ENCODE measurements at regions not wholly inside any gene's neighbourhood (a gene's known extent, or its start where the extent isn't known, plus 50 kb on each side); places are given as distances from the start of the nearest gene placed in this dataset.
"Not testable (repeated sequence)": the region's sequence is repeated elsewhere in the genome, so short reads cannot be mapped to it uniquely, and the experiment has no call there.

- DNase-seq = no peak
These were observed 153.2 kb downstream of the CTTN start for GRCh38 chr11:70551351-70552166.

GRCh38 chr11:70552167-70553150, 154.1 kb downstream of the CTTN start:
- no peak for DNase-seq

- DNase-seq = no peak
These were observed 156.7 kb downstream of the CTTN start for GRCh38 chr11:70555078-70555477.

- no peak for DNase-seq
These were observed 158.8 kb downstream of the CTTN start for GRCh38 chr11:70556884-70557741.

GRCh38 chr11:70557742-70558485, 159.6 kb downstream of the CTTN start:
- no peak for DNase-seq

- DNase-seq = no peak
These were observed 160.4 kb downstream of the CTTN start for GRCh38 chr11:70558681-70559080.

GRCh38 chr11:70559516-70559915, 161.2 kb downstream of the CTTN start:
- DNase-seq = no peak

GRCh38 chr11:70560621-70561020, 162.3 kb downstream of the CTTN start:
- DNase-seq = not testable (repeated sequence)

DNA sequence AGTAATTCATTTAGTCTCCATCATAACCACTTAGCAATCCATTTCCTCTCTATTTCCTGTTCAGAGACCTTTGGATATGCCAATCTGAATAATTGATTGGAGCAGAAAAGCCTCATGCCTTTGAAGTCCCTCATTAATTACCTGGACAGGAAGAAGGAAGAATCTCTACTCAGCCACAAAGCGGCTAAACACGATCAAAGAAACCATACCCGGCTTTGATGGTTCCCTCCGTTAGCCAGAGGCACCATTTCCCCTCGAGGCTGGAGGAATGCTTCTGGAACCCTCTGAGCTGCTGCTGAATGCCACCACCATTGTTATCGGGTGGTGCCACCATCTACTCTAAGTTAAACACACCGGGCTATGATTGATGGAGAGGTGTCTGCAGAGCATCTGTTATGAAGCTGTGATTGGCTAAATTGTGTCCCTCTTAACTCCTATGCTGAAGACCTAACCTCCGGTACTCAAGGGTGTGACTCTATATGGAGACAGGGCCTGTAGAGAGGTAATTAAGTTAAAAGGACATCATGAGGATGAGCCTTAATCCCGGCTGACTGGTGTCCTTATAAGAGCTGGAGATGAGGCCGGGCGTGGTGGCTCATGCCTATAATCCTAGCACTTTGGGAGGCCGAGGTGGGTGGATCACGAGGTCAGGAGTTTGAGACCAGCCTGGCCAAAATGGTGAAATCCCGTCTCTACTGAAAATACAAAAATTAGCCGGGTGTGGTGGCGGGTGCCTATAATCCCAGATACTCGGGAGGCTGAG, 168.6 kb downstream of the CTTN start:
- no peak for DNase-seq

- no peak for DNase-seq
These were observed 169.3 kb downstream of the CTTN start for GRCh38 chr11:70567680-70568034.

DNA sequence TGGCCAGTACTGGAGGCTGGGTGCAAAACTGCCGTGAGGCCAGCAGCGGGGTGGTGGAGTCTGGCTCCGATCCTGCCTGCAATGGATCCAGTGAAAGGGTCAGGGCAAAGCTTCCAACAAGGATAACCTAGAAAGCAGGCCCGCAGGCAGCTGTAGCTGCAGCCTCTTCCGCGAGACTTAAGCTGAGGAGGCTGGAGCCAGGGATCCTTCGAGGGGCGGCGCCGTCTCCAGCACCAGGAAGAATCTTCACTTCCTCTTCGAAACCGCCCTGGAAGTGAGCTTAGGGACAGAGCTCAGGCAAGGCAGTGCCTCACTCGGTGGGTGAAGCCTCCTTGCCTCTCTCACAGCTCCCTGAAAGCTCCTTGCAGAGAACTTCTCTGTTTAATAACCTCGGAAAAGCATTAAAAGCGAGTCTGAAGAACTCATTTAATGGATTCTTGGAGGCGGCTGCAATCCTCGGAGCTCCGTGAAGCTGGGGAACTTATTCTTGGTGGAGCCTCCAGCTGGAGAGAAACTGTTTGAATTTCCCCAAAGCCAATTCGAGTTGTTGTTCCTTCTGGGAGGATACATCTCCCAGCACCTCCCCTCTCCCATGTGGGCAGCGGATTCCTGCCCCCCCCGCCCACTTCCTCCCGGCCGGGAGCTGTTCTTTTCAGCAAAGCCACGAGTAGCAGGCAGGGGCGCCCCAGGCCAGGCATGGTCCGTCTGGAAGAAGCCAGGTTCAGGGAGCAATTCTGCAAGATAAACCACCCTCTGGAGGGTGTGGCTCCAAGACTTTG, 169.9 kb downstream of the CTTN start:
- no peak for DNase-seq

DNA sequence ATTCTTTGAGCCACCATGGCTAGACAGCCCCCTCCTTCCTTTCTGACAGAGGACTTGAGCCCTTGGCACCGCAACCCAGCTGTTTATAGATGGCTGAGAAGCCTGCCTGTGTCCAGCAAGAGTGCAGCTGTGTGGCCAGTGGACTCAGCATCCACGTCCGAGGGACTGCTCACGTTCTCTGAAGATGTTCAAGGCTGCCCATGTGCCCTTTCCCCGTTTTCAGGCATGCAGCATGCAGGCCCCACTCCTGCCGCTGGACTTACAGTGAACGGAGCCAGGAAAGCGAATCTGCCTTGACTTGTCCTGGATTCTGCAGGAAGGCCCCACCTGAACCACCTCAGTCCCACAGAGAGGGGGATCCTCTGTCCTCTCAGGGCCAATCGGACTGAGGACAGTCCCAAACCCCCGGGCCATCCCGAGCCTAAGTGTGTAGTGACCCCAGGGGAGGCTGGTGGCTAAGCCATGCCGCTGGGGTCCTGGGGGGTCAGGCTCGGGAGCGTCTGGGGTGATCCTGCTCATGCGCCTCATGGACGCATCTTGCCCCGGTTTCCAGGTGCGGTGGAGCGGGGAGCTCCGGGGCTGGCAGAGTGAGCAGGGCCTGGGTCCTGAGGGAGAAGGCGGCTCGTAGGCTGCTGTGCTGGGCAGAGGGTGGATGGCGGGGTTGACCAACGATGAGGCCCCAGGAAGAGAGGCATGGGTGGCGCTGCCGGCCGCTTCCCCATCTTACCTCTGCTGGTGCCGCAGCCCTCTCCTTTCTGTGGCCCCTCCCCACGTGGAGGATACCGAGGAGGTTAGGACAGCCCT, 170.7 kb downstream of the CTTN start:
- no peak for DNase-seq

DNA sequence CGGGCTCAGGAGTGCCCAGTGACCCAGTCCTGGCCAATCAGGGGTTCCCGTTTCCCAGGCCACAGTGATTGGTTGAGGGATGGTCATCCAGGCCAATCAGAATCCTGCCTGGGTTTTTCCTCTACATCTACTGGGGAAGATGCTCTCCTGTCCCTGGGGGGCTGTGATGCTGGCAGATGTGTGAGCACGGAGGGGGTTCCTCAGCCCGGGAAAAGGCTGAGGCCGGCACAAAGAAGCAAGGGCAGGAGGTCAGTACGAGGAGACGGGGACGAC, 171.2 kb downstream of the CTTN start:
- no peak for DNase-seq

DNA sequence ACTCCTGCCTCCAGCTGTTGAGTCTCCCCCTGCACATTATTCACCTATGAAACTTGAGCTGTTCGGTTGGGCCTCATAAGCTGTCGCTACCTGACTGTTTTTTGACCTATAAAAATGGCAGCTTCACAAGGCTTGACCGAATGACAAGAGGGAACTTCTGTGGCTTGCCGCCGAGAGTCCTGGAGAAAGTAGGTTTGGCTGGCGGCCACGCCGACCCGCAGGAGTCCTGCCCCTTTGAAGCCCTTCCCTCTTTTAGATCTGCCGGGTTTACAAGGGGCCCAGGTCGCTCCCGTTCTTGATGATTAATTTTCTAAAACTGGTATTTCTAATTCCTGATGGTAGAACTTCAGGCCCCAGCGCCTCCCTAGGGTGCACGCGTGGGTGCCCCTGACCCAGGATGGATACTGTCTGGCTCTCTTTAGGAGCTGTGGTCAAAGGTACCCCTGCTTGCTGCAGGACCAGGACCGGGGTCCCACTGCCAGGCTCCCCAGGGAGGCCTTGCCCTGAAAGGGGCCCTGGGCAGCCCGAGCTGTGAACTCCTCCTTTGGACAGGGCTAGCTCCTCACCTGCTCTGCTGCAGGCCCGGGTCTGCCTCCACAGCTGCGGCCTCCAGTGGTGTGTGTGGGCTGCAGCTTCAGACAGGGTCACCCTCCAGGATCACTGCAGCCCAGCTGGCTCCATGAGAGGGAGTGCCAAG, 171.8 kb downstream of the CTTN start:
- DNase-seq = no peak

DNA sequence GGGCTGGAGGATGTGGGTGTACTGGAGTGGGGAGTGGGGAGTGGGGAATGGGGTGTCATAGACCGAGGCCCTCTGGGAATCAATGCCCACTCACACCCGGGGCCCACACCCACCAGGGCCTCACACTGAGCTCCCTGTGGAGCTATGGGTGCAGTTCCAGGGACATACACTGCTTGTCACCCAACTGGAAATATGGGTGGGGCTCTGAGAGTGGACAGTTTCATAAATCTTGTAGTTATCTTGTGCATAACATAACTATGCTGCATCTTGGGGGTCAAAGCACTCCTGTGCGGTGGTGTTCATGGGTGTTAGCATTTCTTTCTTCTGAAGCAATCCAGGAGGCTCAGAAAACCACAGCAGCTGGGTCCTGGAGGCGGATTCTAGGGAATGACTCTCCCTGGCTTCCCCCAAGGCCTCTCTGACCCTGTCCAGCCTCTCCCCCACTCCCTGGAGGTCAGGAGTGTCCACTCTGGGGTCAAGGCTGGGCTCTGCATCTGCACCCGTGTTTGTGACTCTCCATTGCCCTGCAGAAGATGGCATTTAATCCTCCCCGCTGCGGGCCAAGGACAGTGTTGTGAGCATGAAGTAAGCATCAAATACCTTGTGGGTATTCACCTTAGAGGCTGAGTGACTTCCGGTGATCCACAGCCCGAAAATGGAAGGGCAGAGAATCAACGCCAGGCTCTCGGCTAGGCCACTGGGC, 172.5 kb downstream of the CTTN start:
- no peak for DNase-seq

GRCh38 chr11:70572974-70573260, 174.6 kb downstream of the CTTN start:
- DNase-seq = no peak

DNA sequence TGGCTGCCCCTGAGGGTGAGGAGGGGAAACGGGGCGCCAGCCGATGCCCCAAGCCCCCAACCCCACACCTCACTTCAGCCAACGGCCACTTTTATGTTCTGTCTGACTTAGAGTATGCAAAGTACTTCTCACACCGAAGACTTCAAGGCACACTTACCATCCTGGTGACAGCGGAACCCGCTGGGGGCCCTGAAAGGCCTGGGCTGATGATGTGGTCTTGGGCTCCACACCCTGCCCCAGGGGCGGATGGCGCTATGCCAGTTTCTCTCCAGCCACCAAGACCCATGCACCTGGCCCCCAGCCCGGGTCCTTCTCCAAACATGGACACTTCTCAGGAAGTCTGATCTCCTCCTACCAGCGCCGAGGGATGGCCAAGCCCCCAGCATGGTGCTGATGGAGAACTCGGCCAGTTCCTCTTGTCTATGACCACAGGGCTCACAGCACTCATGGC, 175.4 kb downstream of the CTTN start:
- no peak for DNase-seq

DNA sequence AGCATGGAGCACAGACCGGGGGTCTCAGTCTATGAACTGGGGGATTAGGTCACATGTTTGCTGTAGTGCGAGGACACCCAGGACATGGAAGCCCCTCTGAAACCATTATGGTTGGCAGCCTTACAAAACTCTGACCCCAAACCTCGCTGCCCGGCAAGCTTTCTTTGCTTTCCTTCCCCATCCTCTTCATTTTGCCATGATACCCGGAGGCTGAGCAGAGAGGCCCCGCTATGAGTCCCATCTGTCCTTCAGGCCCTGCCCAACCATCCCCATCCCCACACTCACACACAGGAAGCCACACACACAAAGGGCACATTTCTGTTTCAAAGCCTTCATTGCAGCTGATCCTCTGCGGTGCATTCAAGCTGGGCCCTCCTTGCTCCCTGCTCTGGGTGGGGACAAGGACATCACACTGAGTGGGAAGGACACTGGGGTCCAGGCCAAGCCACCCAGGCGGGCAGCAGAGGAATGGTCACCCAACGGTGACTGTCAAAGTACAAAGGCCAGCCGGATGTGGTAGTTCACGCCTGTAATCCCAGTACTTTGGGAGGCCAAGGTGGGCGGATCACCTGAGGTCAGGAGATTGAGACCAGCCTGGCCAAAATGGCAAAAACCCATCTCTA, 176.5 kb downstream of the CTTN start:
- DNase-seq = no peak

Data from Kasumi-1 (cell line).